GM21528 (cell line): ENCODE measurements at regions not wholly inside any gene's neighbourhood (a gene's known extent, or its start where the extent isn't known, plus 50 kb on each side); places are given as distances from the start of the nearest gene placed in this dataset.
"Not testable (repeated sequence)": the region's sequence is repeated elsewhere in the genome, so short reads cannot be mapped to it uniquely, and the experiment has no call there.

Source experiments
- ATAC-seq: cut with Tn5 transposase; IDR thresholded peaks from one replicate; pipeline ENCODE4 v1.9.1; 2021; ENCODE audit warnings: mild to moderate bottlenecking, moderate library complexity; ENCODE audit not compliant: unreplicated experiment, low FRiP score

GRCh38 chr4:66028668-66029067 is 358.4 kb upstream of the EPHA5 start:
- ATAC-seq: no peak

GRCh38 chr4:66023061-66023460 is 352.8 kb upstream of the EPHA5 start:
- ATAC-seq: no peak

- no peak for ATAC-seq
Observed at GRCh38 chr4:66017671-66018070, 347.4 kb upstream of the EPHA5 start.

DNA sequence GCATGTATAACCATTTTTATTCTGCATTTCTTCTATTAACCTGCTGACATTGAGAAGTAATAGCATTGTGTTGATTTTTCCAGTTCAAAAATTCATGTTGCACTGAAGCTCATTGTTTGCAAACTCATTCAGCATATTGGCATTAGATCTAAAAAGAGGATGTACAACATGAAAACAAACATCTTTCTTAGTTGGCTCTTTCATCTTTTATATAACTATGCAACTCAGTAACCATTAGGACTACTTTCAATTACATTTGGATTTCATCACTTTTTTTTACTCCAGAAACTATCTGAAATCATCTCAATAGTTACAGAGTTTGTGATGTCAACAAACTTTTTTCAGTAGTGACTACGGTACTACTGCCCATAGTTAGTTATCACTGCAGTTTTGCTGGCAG is 346.0 kb upstream of the EPHA5 start:
- ATAC-seq: no peak

GRCh38 chr4:66014146-66014765 is 344.0 kb upstream of the EPHA5 start:
- ATAC-seq: no peak

DNA sequence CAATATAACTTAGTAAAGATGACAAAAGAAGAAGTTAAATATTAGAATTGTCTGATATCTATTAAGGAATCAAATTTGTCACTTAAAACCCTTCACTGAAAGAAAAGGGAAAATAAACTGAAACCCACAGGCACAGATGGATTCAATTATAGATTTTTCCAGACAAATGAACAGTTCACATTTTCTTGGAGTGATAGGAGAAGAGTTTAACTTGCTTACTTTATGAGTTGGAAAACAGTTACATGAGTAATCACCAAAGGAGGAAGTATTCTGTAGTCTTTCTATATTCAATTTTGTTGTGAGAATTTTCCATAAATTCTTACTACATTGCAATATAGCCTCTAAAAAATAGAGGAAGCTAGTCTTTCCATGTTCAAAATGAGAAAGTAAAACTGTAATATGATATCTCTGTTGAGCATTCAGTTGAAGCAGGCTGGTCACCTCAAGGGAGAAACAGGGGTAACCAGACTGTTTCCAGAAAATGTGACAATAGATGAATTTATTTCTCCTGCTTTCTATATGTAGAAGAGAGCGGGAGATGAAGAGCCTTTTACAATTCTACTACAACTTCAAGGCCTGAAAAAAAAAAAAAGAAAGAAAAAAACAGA is 330.3 kb upstream of the EPHA5 start:
- ATAC-seq: no peak

DNA sequence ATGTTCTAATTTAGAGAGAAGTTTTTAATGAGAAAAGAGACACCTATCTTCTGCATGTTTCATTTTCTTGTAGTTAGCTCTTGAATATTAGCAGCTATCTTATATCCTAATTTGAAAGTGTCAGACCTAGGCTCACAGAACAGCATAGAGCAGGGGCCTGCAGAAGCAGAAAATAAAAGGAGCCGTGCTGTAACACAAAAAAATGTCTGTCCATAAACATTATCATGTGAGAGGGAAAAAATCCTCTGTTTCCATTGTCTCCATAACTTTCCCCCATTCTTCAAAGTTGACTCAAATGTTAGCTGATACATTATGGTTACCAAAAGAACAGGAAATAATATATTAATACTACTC is 329.2 kb upstream of the EPHA5 start:
- ATAC-seq: no peak

GRCh38 chr4:65998807-65999517 is 328.7 kb upstream of the EPHA5 start:
- not testable (repeated sequence) for ATAC-seq

DNA sequence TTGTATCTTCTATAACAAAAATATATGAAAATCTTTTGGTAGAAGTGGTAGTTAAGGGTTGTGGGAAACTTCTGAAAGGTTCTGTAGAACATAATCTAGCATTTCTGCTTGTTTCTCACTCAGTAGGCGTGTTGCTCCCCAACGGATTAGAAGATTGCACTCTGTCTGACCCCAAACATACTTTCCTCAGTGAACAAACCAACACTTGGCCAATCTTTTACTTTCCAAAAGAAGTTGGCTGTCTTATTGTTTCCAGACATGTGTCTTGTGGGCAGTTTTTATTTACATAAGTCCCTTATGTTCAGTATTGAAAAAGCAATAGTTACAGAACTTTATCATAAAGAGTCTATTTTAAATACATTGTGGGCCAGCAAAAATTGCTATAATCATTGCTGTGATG is 312.8 kb upstream of the EPHA5 start:
- no peak for ATAC-seq

DNA sequence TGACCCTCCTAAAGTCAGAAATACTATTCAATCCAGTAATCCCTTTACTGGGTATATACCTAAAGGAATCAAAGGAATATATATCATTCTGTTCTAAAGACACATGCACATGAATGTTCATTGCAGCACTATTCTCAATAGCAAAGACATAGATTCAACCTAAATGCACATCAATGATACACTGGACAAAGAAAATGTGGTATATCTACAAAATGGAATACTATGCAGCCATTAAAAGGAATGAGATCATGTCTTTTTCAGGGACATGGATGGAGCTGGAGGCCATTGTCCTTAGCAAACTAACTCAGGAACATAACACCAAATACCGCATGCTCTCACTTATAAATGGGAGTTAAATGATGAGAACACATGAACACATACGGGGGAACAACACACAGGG is 306.0 kb upstream of the EPHA5 start:
- ATAC-seq: no peak

DNA sequence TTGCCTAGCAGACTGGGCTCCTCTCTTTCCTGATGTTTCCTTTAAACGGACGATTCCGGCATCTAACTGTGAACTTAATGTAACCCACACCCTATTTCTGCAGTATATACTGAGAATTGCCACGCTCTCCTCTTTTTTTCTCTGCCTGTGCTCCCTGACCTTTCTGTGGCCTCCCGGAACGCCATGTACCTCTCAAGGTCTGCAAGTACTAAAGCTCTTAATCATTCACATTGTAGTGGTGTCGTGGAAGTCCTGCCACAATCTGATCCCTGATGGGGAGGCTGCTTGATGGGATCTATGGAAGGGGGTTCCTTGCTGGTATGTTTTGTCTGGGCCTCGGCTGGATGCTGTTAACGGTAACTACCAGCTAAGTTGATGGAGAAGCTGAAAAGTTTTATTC is 302.9 kb upstream of the EPHA5 start:
- ATAC-seq: no peak

- no peak for ATAC-seq
Observed at GRCh38 chr4:65971686-65972085, 301.4 kb upstream of the EPHA5 start.

DNA sequence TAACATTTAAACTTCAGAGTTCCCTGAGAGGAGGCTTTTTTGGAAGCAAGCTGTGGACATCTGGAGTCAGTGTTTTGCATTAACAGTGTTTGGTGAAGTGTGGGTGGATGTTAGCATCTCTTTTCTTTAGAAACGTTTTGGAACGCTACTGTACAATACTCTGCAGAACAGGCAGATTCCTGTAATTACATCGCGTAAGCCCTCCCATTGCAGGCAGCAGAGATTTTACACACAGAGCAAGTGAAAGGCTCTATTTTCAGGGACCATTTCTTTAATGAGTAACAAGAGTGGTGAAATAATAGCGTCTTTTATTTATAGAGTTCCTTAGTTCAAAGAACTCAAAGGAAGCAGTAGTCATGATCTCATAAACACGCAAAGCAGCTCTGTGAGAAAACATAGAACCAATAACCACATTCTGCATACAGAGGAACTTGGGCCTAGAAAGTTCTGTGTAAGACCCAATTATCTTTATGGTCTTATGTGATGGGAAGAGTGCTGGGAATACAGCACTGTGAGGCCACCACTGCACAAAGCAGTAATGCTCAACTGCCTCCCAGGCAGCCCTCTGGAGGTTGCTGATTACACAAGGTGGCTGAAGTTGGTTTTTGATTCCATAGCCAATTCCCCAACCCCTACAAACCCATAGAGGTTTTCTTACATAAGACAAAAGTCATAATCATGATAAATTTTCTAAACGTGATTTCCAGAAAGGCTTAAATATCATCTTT is 298.7 kb upstream of the EPHA5 start:
- ATAC-seq: no peak

- ATAC-seq: no peak
Observed at GRCh38 chr4:65960751-65961150, 290.5 kb upstream of the EPHA5 start.

DNA sequence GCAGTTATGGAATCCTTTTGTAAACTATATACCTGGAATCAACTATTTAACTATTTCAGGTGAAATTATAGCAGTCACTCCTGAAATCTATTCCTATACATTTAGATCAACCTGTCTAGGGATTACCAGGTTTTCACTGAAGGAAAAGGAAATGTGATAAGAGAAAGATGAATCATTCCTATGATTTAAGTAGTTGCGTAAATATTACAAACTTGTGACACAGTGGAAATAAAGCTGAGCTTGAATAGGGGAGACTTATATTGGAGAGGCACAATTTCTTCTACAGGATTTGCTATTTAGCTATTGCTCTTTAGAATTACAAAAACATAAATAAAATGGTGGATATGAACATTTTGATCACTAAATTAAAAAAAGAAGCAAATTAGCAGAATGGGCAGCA is 284.1 kb upstream of the EPHA5 start:
- no peak for ATAC-seq

GRCh38 chr4:65951177-65951576 is 280.9 kb upstream of the EPHA5 start:
- no peak for ATAC-seq

GRCh38 chr4:65943076-65943475 is 272.8 kb upstream of the EPHA5 start:
- ATAC-seq: no peak

DNA sequence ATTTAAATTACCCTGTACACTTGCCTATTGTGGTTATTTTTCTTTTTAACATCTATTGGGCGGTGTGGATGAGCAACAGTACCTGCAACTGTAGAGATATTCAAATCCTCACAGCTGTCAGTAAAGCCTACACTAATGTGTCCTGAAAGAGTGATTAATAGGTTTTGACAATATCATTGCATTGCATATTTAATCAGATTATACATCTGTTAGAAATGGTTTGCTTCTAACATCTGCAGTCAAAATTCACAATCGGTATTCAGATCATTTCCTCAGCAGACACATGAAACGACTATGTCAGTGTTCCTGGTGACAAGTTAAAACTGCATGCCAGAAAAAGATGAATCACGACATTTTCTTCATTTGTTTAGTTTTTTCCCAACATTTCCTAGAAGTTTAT is 254.6 kb upstream of the EPHA5 start:
- no peak for ATAC-seq

DNA sequence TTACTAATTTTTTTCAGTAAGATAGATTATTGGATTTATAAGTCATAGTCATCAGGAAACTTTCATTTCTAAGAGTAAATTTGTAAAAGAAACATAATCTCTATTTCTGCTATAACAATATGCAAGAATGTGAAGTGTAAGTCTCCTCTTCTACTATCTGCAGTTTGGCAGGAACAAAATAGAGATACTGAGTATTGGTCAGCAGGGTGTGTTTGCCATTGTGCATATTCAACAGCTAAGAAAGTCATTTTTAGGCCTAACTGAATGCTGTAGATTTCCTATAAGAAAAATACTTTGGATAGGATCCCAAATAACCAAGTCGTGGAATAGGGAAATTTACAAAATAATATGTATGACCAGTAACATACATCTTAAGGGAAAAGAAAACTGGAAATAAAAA is 253.3 kb upstream of the EPHA5 start:
- ATAC-seq: no peak

GRCh38 chr4:65921180-65921579 is 250.9 kb upstream of the EPHA5 start:
- no peak for ATAC-seq

DNA sequence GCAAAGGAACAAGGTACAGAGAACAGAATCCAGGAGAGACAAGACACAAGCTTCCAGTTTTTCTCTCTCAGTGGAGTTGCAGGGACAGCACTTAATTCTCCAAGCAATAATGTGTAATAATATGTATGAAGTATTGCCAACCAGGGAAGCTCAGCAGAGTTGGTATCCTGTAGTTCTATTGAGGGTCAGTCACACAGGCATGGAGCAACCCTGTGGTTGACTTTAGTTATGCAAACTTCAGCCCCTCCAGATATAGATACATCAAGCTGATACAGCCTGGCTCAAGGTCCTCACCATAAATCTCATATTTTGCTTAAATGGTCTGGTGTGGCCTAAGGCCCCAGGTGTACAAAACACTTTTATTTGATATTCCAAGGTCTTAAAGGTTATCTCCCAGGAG is 248.6 kb upstream of the EPHA5 start:
- ATAC-seq: no peak

- ATAC-seq: no peak
Observed at GRCh38 chr4:65918212-65918611, 247.9 kb upstream of the EPHA5 start.
